T1000 (cell line): ENCODE measurements at regions not wholly inside any gene's neighbourhood (a gene's known extent, or its start where the extent isn't known, plus 50 kb on each side); places are given as distances from the start of the nearest gene placed in this dataset.

Experiments
- DNase-seq: peaks from one replicate; lab custom pipeline; 2025; ENCODE audit warnings: mixed read lengths; lab: John Stamatoyannopoulos, UW

GRCh38 chr7:117973975-117974374, 100.7 kb upstream of the CTTNBP2 start:
- DNase-seq = no peak

DNA sequence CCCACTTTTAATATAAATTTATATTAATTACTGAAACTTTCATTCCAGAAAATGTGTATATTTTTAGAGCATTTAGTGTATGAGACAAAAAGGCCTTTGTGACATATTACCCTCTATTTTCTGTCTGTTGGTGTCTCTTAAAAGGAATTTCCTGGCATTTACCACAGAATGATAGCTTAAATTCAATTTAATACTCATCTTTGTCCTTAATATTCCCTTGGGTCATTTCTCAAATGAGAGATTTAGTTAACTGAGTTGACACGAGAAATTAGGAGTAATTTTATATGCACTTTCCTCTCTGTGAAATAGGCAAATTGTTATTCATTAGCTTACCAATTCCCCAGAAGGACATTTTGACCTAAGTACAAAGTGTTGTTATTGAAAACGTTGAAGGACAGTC, 101.7 kb upstream of the CTTNBP2 start:
- DNase-seq = no peak

DNA sequence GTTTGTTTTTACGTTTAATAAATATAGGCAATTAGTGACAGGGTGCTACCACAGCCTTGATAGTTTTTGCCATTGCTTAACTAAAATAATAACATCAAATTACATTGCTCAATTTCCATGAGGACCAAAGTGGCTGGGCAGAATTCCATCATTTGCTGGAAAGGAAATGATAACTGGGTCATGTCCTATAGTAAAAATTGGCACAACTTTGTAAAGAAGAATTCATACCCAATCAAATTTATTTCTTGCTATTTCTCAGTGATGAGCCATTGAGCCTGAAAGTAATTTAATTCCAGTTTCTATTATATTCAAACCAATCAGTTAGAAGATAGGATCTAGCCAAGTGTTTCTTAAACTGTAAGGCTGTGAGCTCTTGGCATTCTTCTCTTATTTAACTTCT, 102.2 kb upstream of the CTTNBP2 start:
- DNase-seq = no peak

GRCh38 chr7:117979954-117980497, 106.8 kb upstream of the CTTNBP2 start:
- DNase-seq = no peak

- no peak for DNase-seq
Measured at GRCh38 chr7:117982071-117983055, 109.1 kb upstream of the CTTNBP2 start.

GRCh38 chr7:117986645-117987269, 113.5 kb upstream of the CTTNBP2 start:
- no peak for DNase-seq

DNA sequence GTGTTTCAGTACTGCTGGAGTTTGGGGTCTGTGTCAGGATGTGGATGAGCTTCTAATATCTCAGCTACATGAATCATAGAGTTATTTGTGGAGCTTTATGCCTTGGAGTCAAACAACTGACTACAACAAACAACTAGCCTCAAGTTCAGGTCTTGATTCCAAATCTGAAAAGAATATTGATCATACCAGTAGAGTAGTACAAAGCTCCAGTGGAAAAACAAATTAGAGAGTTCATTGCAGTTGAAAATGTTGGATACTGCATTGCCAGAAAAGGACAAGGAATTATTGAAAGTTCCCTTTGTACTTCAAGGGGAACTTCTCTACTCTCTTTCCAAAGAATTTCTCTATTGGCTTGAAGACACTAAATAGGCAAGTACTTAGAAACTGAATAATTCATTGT, 117.6 kb upstream of the CTTNBP2 start:
- DNase-seq = no peak

GRCh38 chr7:117992635-117993376, 119.6 kb upstream of the CTTNBP2 start:
- DNase-seq = no peak

DNA sequence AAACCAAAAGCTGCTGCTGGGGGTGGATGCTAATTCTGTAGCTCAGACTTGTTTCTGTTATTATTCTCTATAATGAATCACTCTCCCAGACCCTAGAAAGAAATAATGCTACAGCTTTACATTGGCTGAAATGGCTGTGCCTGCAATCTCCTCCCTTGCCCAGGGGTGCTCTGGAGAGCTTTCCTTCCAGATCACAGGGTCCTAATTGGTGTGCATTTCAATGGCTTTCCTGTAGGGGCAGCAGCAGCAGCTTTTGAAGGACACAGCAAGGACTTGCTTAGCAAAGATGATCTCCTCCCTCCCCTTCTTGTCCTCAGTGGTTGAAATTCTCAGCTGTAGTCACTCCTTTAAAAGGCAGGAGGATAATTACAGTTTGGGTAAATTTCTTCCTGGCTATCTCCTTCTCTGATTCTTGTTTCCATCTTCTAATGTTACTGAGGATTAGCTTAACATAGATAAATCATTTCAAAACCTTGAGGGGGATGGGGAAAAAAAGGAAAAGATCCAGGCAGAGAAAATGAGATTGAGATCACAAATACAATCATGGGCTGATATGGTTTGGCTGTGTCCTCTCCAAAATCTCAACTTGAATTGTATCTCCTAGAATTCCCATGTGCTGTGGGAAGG, 120.2 kb upstream of the CTTNBP2 start:
- no peak for DNase-seq

DNA sequence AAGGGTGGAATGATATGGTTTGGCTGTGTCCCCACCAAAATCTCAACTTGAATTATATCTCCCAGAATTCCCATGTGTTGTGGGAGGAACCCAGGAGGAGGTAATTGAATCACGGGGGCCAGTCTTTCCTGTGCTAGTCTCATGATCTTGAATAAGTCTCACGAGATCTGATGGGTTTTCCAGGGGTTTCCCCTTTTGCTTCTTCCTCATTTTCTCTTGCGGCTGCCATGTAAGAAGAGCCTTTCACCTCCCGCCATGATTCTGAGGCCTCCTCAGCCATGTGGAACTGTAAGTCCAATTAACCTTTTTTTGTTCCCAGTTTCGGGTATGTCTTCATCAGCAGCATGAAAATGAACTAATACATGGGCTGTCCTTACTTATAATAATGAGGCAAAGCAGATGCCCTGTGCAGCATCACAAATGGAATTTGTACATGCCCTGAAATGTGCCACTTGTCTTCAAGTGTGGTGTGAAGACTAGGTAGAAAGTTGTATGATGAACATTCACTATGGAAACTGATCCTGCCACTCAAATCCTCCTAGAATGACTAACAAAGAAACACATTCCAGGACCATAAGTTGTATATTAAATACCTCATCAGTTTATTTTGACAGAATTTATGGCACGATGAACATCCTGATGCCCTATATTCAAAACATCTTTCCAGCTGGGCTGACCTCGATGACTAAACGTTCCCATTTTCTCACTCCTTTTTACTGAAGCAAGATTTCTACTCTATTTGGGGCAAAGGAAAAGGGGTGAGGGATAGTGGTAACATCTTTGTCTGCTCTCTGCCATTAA, 122.8 kb upstream of the CTTNBP2 start:
- DNase-seq = no peak

DNA sequence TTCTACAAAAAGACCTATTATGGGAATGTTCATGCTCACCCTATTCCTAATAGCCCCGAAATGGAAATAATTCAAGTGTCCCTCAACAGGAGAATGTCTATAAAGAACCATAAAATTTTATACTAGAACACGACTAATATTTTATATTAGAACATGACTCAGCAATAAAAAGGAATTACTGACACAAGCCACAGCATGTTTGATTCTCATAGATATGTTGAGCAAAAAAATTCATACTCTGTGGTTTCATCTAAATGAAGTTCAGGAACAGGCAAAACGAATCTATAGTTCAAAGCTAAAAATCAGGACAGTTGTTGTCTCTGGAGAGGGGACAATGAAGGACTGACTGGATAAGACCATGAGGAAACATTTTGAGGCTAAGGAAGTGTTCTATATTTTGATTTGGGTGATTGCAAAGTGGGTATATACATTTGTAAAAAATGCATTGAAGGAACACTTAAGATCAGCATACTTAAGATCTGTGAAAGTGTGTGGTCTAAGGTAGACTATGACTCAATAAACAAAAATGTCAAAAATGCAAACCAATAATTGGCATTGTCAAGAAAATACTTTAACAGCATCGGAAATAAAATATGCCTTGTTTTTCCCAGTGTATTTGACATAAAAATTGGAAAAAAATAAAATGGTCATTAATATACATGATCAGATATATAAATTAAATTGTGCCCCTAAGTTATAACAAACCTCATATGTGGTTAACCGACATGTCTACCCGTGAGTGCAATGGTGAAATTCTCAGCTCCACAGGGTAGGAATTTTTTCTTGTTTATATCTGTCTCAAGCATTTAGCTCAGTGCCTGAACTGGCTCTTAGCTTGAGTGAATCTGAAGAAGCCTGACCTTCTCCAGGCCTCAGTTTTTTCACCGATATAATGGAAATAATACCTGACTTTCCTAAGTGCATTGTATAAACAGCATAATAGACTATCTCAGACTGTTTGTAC, 124.9 kb upstream of the CTTNBP2 start:
- no peak for DNase-seq

GRCh38 chr7:118000480-118001202, 127.4 kb upstream of the CTTNBP2 start:
- DNase-seq = no peak

DNA sequence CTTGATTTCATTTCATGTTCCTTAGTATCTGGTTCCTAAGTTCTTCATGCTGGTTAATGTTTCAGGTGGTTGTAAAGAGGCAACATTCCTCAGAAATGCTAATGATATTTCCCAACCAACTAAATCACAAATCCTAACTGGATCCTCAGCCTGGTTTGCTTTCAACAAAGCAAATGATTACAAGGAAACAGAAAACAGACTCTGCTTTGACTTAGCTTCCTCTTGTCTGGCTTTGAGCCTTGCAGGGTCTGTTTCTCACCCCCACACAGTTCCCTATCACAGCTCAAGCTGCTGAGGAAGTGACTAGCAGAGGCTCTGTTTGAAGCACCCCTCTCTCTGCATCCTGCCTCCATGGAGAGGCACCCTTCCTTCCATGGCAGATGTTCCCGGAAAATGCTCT, 130.2 kb upstream of the CTTNBP2 start:
- DNase-seq = no peak

- no peak for DNase-seq
Measured at GRCh38 chr7:118005026-118005425, 131.8 kb upstream of the CTTNBP2 start.

GRCh38 chr7:118006979-118007378, 133.7 kb upstream of the CTTNBP2 start:
- DNase-seq = no peak

DNA sequence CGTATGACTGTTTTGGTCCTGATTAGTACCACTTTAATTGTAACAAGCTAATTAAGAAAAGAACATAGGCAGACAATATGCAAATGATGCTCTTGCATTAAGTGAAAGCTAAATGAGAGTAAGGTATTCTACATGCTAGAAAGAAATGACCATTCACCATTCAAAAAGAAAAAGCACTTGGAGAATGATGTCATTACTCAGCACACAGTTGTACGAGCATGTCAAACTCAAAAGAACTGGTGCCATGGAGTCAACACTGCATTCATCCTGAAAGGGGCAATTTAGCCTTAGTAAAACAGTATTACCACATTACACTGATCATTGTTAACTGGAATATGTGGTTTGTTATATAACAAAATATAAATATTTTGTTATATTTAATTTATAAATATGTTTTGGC, 136.2 kb upstream of the CTTNBP2 start:
- no peak for DNase-seq

DNA sequence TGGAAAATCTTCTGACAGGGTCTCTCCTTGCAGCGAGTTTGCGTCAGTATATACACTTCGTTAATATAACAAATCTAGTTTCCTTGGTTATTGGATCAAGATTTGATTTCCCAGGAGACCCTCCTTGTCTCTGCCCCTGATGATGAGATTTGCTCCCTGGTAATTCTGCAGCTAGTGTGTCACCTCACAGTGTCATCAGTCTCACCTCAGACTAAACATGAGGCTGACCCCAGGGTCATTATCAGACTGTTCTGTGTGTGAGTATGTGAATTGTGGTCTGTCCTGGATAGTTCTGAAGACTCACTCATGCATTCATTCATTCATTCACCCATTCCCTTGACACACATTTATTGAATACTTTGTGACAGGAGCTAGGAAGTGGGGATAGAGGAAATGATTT, 138.4 kb upstream of the CTTNBP2 start:
- DNase-seq = no peak

DNA sequence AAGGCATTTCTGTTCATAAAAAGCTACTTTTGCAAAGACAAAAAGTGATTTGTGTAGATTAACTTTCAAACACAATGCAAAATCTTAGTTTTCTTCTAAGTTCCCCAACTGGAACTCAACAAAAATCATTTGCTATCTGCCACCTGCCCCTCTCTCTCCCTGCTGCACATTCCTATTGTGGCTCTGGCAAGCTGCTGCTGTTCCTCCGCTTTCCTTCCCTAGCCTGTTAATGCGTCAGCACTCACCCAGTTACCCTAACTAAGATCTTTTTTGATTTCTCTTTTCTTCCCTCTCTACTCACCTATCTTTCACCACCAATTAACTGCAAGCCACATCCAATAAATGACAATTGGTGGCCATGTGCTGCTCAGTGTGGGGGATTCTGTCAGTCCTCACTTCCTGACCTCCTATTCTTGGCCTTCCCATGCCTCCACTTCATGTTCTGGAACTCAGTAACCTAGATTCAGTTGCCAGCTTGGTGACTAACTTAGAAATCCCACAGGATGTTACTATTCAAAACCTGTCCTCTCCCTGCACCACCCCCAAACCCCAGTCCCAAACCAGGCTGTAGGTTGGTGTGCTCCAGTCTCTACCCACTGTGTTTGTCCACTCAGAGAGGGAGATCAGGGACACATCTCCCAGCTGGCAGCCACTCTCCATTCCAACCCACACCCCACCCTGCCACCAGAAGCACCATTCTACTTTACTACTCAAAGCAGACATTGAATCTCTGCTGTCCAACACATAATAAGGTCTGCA, 140.2 kb upstream of the CTTNBP2 start:
- DNase-seq = no peak
